Neural cell (in vitro differentiated cells): ENCODE measurements at regions not wholly inside any gene's neighbourhood (a gene's known extent, or its start where the extent isn't known, plus 50 kb on each side); places are given as distances from the start of the nearest gene placed in this dataset.

Experiments used
- TF ChIP-seq, protein P1 (sequence below): fragments of 450-650 bp; IDR thresholded peaks from 2 replicates; pipeline ENCODE4 v1.5.1; 2014; ENCODE audit warnings: antibody characterized with exemption, mild to moderate bottlenecking, moderate library complexity; ENCODE audit not compliant: poor library complexity, severe bottlenecking
- TF ChIP-seq, protein P2 (sequence below): IDR thresholded peaks from 2 replicates; pipeline ENCODE4 v1.6.1; 2012; ENCODE audit warnings: borderline replicate concordance

DNA sequence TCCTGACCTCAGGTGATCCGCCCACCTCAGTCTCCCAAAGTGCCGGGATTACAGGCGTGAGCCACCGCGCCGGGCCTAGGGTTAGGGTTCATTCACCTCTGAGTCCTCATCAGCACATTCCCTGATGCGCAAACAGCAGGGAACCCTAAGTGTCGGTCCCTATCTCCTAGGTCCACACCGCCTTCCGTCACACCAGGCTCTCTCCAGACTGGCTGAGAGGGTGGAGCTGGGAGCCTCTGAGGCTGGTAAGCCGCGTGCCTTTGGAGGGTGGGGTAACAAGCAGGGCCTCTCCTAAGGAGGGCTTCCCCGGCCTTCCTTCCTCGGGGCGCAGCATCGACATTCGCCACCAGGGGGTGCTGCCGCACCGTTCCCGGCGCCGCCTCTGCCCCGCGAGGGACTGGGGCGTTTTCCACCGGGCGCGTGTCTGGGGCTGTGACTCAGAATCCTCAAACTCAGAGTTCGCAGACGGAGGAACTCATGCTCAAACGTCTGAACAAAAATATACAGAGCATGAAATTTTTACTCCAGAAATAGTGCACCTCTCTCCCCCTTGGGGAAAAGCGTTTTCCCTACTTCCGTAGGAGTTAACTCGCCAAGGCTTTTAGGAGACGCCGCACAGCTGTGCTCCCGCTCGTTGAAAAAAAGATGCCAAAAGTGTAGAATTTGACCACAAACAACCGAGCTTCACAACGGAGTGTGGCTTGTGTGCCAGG, 63.9 kb upstream of the ASAP2 start:
- TF ChIP-seq, protein P1, sequence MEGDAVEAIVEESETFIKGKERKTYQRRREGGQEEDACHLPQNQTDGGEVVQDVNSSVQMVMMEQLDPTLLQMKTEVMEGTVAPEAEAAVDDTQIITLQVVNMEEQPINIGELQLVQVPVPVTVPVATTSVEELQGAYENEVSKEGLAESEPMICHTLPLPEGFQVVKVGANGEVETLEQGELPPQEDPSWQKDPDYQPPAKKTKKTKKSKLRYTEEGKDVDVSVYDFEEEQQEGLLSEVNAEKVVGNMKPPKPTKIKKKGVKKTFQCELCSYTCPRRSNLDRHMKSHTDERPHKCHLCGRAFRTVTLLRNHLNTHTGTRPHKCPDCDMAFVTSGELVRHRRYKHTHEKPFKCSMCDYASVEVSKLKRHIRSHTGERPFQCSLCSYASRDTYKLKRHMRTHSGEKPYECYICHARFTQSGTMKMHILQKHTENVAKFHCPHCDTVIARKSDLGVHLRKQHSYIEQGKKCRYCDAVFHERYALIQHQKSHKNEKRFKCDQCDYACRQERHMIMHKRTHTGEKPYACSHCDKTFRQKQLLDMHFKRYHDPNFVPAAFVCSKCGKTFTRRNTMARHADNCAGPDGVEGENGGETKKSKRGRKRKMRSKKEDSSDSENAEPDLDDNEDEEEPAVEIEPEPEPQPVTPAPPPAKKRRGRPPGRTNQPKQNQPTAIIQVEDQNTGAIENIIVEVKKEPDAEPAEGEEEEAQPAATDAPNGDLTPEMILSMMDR, result peak; percentile 97
- TF ChIP-seq, protein P2, sequence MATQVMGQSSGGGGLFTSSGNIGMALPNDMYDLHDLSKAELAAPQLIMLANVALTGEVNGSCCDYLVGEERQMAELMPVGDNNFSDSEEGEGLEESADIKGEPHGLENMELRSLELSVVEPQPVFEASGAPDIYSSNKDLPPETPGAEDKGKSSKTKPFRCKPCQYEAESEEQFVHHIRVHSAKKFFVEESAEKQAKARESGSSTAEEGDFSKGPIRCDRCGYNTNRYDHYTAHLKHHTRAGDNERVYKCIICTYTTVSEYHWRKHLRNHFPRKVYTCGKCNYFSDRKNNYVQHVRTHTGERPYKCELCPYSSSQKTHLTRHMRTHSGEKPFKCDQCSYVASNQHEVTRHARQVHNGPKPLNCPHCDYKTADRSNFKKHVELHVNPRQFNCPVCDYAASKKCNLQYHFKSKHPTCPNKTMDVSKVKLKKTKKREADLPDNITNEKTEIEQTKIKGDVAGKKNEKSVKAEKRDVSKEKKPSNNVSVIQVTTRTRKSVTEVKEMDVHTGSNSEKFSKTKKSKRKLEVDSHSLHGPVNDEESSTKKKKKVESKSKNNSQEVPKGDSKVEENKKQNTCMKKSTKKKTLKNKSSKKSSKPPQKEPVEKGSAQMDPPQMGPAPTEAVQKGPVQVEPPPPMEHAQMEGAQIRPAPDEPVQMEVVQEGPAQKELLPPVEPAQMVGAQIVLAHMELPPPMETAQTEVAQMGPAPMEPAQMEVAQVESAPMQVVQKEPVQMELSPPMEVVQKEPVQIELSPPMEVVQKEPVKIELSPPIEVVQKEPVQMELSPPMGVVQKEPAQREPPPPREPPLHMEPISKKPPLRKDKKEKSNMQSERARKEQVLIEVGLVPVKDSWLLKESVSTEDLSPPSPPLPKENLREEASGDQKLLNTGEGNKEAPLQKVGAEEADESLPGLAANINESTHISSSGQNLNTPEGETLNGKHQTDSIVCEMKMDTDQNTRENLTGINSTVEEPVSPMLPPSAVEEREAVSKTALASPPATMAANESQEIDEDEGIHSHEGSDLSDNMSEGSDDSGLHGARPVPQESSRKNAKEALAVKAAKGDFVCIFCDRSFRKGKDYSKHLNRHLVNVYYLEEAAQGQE, result no peak
